Hematopoietic multipotent progenitor cell (in vitro differentiated cells): ENCODE measurements at regions not wholly inside any gene's neighbourhood (a gene's known extent, or its start where the extent isn't known, plus 50 kb on each side); places are given as distances from the start of the nearest gene placed in this dataset.

Experiments used
- DNase-seq, 3 donors: peaks; one replicate each; pipeline ENCODE4 v3.0.0-alpha.2; 2011 to 2015; ENCODE audit warnings: low read depth in 2 of 3, low spot score in 2 of 3

GRCh38 chr5:56361398-56361797 is 128.3 kb upstream of the ANKRD55 start:
- no peak for DNase-seq

GRCh38 chr5:56360816-56361215 is 127.7 kb upstream of the ANKRD55 start:
- peak in 1 of 3 donors; percentile 57 for DNase-seq

GRCh38 chr5:56359809-56360685 is 126.9 kb upstream of the ANKRD55 start:
- no peak for DNase-seq

- DNase-seq = no peak
These were observed 125.9 kb upstream of the ANKRD55 start for GRCh38 chr5:56358703-56359681.

GRCh38 chr5:56358046-56358445 is 124.9 kb upstream of the ANKRD55 start:
- DNase-seq = no peak

- DNase-seq = no peak
These were observed 124.3 kb upstream of the ANKRD55 start for GRCh38 chr5:56357426-56357825.

- no peak for DNase-seq
These were observed 123.7 kb upstream of the ANKRD55 start for GRCh38 chr5:56356836-56357160.

- no peak for DNase-seq
These were observed 123.1 kb upstream of the ANKRD55 start for GRCh38 chr5:56356121-56356835.

GRCh38 chr5:56354836-56355235 is 121.7 kb upstream of the ANKRD55 start:
- DNase-seq = no peak

- no peak for DNase-seq
These were observed 119.9 kb upstream of the ANKRD55 start for GRCh38 chr5:56352808-56353590.

GRCh38 chr5:56350597-56351170 is 117.6 kb upstream of the ANKRD55 start:
- no peak for DNase-seq

GRCh38 chr5:56350011-56350596 is 117.0 kb upstream of the ANKRD55 start:
- no peak for DNase-seq

GRCh38 chr5:56349461-56349860 is 116.3 kb upstream of the ANKRD55 start:
- no peak for DNase-seq

- DNase-seq = no peak
These were observed 113.8 kb upstream of the ANKRD55 start for GRCh38 chr5:56346741-56347535.

- no peak for DNase-seq
These were observed 113.0 kb upstream of the ANKRD55 start for GRCh38 chr5:56346044-56346710.

- no peak for DNase-seq
These were observed 112.2 kb upstream of the ANKRD55 start for GRCh38 chr5:56345352-56345751.

- DNase-seq = no peak
These were observed 111.5 kb upstream of the ANKRD55 start for GRCh38 chr5:56344594-56344993.

GRCh38 chr5:56343988-56344387 is 110.9 kb upstream of the ANKRD55 start:
- no peak for DNase-seq
